ENCODE measurements at regions not wholly inside any gene's neighbourhood (a gene's known extent, or its start where the extent isn't known, plus 50 kb on each side); places are given as distances from the start of the nearest gene placed in this dataset.

DNA sequence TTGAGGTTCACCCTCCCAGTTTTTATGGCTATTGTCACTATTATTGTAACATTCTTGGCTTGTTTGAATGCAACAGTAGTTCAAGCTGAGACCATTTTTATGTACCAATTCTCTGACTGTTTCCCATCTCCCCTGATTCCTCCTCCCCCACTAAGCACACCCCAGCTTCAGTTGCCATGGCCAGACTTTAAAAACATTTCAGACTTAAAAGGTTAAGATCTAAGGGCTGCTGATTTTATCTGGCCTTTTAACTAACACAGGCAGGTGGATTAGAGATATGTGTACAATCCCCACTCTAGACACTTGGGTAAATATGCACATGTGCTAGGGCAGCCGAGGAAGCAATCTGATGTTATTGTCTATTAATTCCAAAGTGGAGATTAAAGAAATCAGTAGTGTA is 386.3 kb upstream of the NR2F2 start:
- H3K4me1 ChIP-seq, result no peaks in the 10 kb centered on the region
- H3K27me3 ChIP-seq, result no peaks in the 10 kb centered on the region
- no peak overlapping the region for H3K27ac ChIP-seq
- intact Hi-C loops (cut with DNase I), result no loop called here
- DNase-seq (no peak), ATAC-seq (peak; percentile 31)
- no peak overlapping the region for H3K4me3 ChIP-seq
- H3K9me3 ChIP-seq, result no peaks in the 10 kb centered on the region
- H3K36me3 ChIP-seq, result no peaks in the 10 kb centered on the region
- TF ChIP-seq, protein P1, sequence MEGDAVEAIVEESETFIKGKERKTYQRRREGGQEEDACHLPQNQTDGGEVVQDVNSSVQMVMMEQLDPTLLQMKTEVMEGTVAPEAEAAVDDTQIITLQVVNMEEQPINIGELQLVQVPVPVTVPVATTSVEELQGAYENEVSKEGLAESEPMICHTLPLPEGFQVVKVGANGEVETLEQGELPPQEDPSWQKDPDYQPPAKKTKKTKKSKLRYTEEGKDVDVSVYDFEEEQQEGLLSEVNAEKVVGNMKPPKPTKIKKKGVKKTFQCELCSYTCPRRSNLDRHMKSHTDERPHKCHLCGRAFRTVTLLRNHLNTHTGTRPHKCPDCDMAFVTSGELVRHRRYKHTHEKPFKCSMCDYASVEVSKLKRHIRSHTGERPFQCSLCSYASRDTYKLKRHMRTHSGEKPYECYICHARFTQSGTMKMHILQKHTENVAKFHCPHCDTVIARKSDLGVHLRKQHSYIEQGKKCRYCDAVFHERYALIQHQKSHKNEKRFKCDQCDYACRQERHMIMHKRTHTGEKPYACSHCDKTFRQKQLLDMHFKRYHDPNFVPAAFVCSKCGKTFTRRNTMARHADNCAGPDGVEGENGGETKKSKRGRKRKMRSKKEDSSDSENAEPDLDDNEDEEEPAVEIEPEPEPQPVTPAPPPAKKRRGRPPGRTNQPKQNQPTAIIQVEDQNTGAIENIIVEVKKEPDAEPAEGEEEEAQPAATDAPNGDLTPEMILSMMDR (IDR thresholded peaks at IDR 0.05), result no peak

DNA sequence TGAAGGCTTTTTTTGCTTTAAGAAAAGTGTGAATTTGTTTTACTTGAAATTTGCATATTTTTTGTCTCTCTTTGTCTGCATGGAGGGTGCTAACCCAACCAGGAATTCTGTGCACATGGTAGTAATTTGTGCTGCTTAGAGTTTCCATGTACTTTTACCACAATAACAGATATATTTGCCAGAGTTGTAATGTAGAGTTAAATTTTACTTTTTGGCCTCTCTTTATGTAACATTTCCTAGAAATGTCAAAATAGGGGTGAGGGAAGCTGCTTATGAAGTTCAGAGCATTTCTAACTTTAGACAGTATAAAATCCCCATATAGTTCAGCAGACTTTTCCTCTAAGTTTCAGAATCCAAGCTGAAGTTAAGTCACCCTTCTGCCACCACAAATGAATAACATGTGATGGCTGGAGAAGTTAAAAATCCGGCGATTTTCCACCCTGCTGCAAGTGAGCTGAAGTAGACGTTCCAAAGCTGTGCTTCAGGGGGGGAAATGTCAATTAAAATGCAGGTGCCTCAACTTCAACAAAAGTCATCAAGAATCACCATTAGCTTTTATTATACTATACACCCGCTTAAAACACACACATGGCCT is 385.7 kb upstream of the NR2F2 start:
- DNase-seq (no peak), ATAC-seq (no peak)
- Histone ChIP-seq H3K27me3 (no peaks in the 10 kb centered on the region), H3K4me1 (no peaks in the 10 kb centered on the region), H3K4me3 (no peak overlapping the region), H3K27ac (no peak overlapping the region), H3K36me3 (no peaks in the 10 kb centered on the region), H3K9me3 (no peaks in the 10 kb centered on the region)
- intact Hi-C loops (cut with DNase I), result no loop called here
- TF ChIP-seq, protein P1 (IDR thresholded peaks at IDR 0.05), result no peak

DNA sequence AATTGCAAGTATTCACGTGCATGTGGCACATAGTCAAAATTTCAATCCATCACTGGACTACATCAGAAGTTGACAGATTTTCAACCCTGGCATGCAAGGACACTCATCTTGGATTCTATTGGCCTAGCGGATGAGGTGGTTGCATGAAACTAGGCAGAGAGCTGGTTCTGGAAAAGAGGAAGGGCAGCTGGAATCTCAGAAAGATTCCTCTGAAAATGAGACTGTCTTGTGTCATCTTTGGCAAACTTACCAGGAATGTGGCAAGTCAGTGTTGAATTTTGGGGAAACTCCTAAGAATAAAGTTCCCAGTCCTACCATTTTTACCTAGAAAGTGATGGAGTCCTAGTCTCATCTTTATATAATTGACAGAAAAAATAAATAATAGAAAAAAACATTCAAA is 384.3 kb upstream of the NR2F2 start:
- Histone ChIP-seq H3K27ac (no peak overlapping the region), H3K9me3 (no peaks in the 10 kb centered on the region), H3K4me3 (no peak overlapping the region), H3K27me3 (no peaks in the 10 kb centered on the region), H3K36me3 (no peaks in the 10 kb centered on the region), H3K4me1 (no peaks in the 10 kb centered on the region)
- DNase-seq, result no peak
- intact Hi-C loops (cut with DNase I), result no loop called here
- no peak for ATAC-seq
- TF ChIP-seq, protein P1 (IDR thresholded peaks at IDR 0.05), result no peak

DNA sequence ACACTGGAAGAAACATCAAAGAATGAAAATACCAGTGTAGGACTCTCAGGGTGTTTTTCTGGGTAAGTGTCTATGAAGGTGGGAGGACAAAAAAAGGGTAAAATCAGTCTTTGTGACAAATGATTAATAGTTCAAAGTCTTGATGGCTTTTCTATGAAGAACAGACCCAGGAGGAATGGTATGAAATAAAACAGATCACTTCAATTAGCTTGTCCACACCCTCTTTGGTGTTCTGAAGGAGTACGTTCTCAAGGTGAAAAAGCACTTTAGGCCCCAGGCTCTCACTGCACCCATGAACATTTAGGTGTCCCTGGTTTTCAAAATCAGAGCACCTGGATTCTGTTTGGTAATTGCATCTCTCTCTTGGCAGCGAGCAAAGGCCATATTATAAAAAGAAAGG is 383.6 kb upstream of the NR2F2 start:
- H3K27me3 ChIP-seq, result no peaks in the 10 kb centered on the region
- no peaks in the 10 kb centered on the region for H3K36me3 ChIP-seq
- TF ChIP-seq, protein P1 (IDR thresholded peaks at IDR 0.05), result no peak
- intact Hi-C loops (cut with DNase I), result no loop called here
- no peaks in the 10 kb centered on the region for H3K4me1 ChIP-seq
- DNase-seq (no peak), ATAC-seq (no peak)
- no peaks in the 10 kb centered on the region for H3K9me3 ChIP-seq
- no peak overlapping the region for H3K4me3 ChIP-seq
- no peak overlapping the region for H3K27ac ChIP-seq

DNA sequence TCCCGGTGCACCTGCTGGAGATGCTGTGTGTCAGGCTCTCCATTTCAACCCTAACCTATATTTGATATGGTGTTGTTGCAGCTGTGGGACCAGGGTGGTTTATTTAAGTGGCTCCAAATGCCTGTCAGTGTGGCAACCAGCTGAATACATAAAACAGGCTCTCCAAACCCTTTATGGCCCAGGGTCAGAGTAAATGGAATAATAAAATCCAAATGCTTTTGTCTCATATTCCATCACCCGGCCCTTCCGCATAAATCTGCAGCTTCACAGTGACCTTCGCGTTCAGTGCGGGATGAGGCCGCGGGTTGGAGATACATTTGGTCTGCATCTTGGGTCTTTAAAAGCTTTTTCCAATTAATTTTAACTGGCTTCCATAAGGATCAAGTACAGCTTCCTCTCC is 382.1 kb upstream of the NR2F2 start:
- intact Hi-C loops (cut with DNase I), result no loop called here
- TF ChIP-seq, protein P1 (IDR thresholded peaks at IDR 0.05), result no peak
- H3K36me3 ChIP-seq, result no peaks in the 10 kb centered on the region
- H3K27me3 ChIP-seq, result no peaks in the 10 kb centered on the region
- ATAC-seq (no peak), DNase-seq (no peak)
- H3K4me3 ChIP-seq, result no peak overlapping the region
- H3K9me3 ChIP-seq, result no peaks in the 10 kb centered on the region
- H3K27ac ChIP-seq, result no peak overlapping the region
- H3K4me1 ChIP-seq, result no peaks in the 10 kb centered on the region
